PFSK-1 (cell line): ENCODE measurements at regions not wholly inside any gene's neighbourhood (a gene's known extent, or its start where the extent isn't known, plus 50 kb on each side); places are given as distances from the start of the nearest gene placed in this dataset.

Experiments
- FOXP2 ChIP-seq: optimal IDR thresholded peaks from 2 replicates; pipeline ENCODE3; 2011; ENCODE audit warnings: borderline replicate concordance, control low read depth, inconsistent platforms; ENCODE audit not compliant: insufficient read depth; ENCODE audit errors: extremely low read length, extremely low read depth
- POLR2AphosphoS5 ChIP-seq: IDR thresholded peaks from 2 replicates; pipeline ENCODE4 v1.6.1; 2012; ENCODE audit warnings: low read depth, mild to moderate bottlenecking, control low read depth, low read length, moderate library complexity
- REST ChIP-seq, 2 experiments: IDR thresholded peaks; 2 replicates each; pipeline versions ENCODE4 v1.6.1 to v1.8.0; 2011 to 2012; ENCODE audit warnings: low read depth in 2 of 2, low read length in 2 of 2, control low read depth in 1 of 2, inconsistent platforms in 1 of 2, mild to moderate bottlenecking in 1 of 2, moderate library complexity in 1 of 2; ENCODE audit not compliant: insufficient read depth in 1 of 2
- SIN3A ChIP-seq: IDR thresholded peaks from 2 replicates; pipeline ENCODE4 v1.6.1; 2012; ENCODE audit warnings: mild to moderate bottlenecking, low read length, moderate library complexity, borderline replicate concordance; ENCODE audit not compliant: insufficient read depth
- TAF1 ChIP-seq: IDR thresholded peaks from 2 replicates; pipeline ENCODE4 v1.6.1; 2012; ENCODE audit warnings: low read length, control low read depth, borderline replicate concordance; ENCODE audit not compliant: insufficient read depth

- no peak for TF ChIP-seq POLR2AphosphoS5
- no peak for TF ChIP-seq TAF1
- TF ChIP-seq REST (IDR thresholded peaks at IDR 0.05; ENCODE audit: insufficient read depth in 1 of 2, low read depth in 2 of 2, low read length in 2 of 2), result no peak
- TF ChIP-seq SIN3A, result no peak
- TF ChIP-seq FOXP2, result no peak
Measured at GRCh38 chr10:109591601-109592000, 331.7 kb downstream of the XPNPEP1 start.

- no peak for TF ChIP-seq REST (IDR thresholded peaks at IDR 0.05; ENCODE audit: insufficient read depth in 1 of 2, low read depth in 2 of 2, low read length in 2 of 2)
- no peak for TF ChIP-seq SIN3A
- TF ChIP-seq TAF1, result no peak
- TF ChIP-seq FOXP2, result no peak
- TF ChIP-seq POLR2AphosphoS5, result no peak
Measured at GRCh38 chr10:109588259-109588658, 335.1 kb downstream of the XPNPEP1 start.

GRCh38 chr10:109587366-109587765, 335.9 kb downstream of the XPNPEP1 start:
- no peak for TF ChIP-seq TAF1
- no peak for TF ChIP-seq SIN3A
- TF ChIP-seq POLR2AphosphoS5, result no peak
- TF ChIP-seq REST (IDR thresholded peaks at IDR 0.05; ENCODE audit: insufficient read depth in 1 of 2, low read depth in 2 of 2, low read length in 2 of 2), result no peak
- no peak for TF ChIP-seq FOXP2

GRCh38 chr10:109556399-109556798, 366.9 kb downstream of the XPNPEP1 start:
- TF ChIP-seq FOXP2 (no peak), POLR2AphosphoS5 (no peak), TAF1 (no peak), SIN3A (no peak), REST (IDR thresholded peaks at IDR 0.05; ENCODE audit: insufficient read depth in 1 of 2, low read depth in 2 of 2, low read length in 2 of 2) (no peak)

- TF ChIP-seq REST (IDR thresholded peaks at IDR 0.05; ENCODE audit: insufficient read depth in 1 of 2, low read depth in 2 of 2, low read length in 2 of 2) (no peak), POLR2AphosphoS5 (no peak), TAF1 (no peak), SIN3A (no peak), FOXP2 (no peak)
Measured at GRCh38 chr10:109534193-109534592, 389.1 kb downstream of the XPNPEP1 start.
